Upper lobe of left lung (tissue), 4 donors: ENCODE measurements at regions not wholly inside any gene's neighbourhood (a gene's known extent, or its start where the extent isn't known, plus 50 kb on each side); places are given as distances from the start of the nearest gene placed in this dataset.

Experiments used
- CTCF ChIP-seq, 6 experiments: fragments of 450-650 bp in 4 of 6; fragments of 200-600 bp in 2 of 6; sonication (generic) in 2 of 6; IDR thresholded peaks; one replicate each; pipeline ENCODE4 v1.5.1; 2016 to 2019; ENCODE audit warnings: antibody characterized with exemption in 6 of 6
- EP300 ChIP-seq, 4 donors: sonication (generic); formaldehyde crosslinking; IDR thresholded peaks; one replicate each; pipeline ENCODE4 v1.5.1; 2017; ENCODE audit warnings: antibody characterized with exemption in 4 of 4, control low read depth in 2 of 4
- POLR2A ChIP-seq, 4 donors: fragments of 450-650 bp; IDR thresholded peaks; one replicate each; pipeline ENCODE4 v1.5.1; 2016 to 2017; ENCODE audit warnings: antibody characterized with exemption in 4 of 4, mild to moderate bottlenecking in 2 of 4
- POLR2AphosphoS5 ChIP-seq, 2 donors: sonication (generic); formaldehyde crosslinking; IDR thresholded peaks; one replicate each; pipeline ENCODE4 v1.5.1; 2017; ENCODE audit warnings: antibody characterized with exemption in 2 of 2

GRCh38 chr12:97061171-97061570 lies 154.1 kb downstream of the NEDD1 start:
- TF ChIP-seq CTCF (IDR thresholded peaks at IDR 0.05) (no peak), POLR2AphosphoS5 (IDR thresholded peaks at IDR 0.05) (no peak), POLR2A (IDR thresholded peaks at IDR 0.05) (no peak), EP300 (IDR thresholded peaks at IDR 0.05) (no peak)
